ENCODE measurements at regions not wholly inside any gene's neighbourhood (a gene's known extent, or its start where the extent isn't known, plus 50 kb on each side); places are given as distances from the start of the nearest gene placed in this dataset.

DNA sequence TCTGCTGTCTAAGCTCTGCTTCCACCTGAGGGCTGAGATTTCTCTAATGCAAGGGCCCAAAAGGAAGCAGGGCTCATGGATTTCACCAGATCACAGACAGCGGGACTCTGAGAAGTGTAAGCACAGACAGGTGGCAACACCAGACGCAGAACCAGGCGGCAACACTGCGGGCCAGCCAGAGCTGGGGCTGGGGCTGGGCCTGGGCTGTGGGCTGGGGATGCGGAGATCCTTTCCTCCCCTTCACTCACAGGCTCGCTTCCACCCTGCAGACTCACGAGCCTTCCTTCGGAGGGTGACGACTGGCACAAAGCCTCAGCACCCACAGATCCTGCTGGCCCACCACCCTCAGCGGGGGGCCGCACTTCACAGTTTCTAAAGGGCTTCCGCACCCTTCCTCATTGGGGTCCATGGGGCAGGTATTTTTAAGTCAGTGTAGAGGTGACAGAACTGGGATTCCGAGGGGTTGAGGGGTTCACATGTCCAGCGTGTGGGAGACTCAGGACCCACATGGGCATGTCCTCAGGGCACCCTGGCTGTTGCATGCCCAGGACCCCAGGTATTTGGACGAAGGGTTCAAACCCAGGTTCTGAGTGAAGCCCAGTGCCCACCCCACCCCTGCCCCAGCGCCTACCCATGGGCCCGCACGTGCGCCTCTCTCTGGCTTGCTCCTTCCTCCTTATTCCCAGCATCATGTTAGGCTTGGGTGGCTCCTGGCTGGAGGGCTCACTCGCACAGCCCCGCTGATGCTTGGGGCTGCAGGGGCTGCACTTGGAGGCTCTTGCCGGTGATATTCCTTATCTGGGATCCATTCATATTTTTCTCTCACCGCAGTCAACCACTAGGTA, 137.3 kb upstream of the GPR12 start:
- Histone ChIP-seq H3K4me1 (ENCODE audit: control insufficient read depth in 1 of 2, insufficient read depth in 2 of 2, low read length in 2 of 2) (no peaks in the 10 kb centered on the region), H3K4me3 (replicated peaks in 1 of 3; ENCODE audit: low read depth in 2 of 3, low read length in 3 of 3) (no peak overlapping the region), H3K27me3 (ENCODE audit: control insufficient read depth in 2 of 2, insufficient read depth in 2 of 2, low read length in 2 of 2) (no peaks in the 10 kb centered on the region), H3K27ac (ENCODE audit: low read depth in 1 of 2, low read length in 2 of 2) (no peak overlapping the region), H2AFZ (ENCODE audit: insufficient read depth, low read depth, low read length, poor library complexity, severe bottlenecking) (no peak overlapping the region), H3K79me2 (ENCODE audit: insufficient read depth, low read length) (no peaks in the 10 kb centered on the region), H3K36me3 (replicated peaks in 1 of 2; ENCODE audit: control insufficient read depth in 1 of 2, insufficient read depth in 2 of 2, low read length in 2 of 2) (no peaks in the 10 kb centered on the region), H3K9ac (ENCODE audit: insufficient read depth, low read length, poor library complexity, severe bottlenecking) (no peak overlapping the region), H4K20me1 (ENCODE audit: insufficient read depth, low read length) (no peaks in the 10 kb centered on the region), H3K9me3 (replicated peaks in 1 of 2; ENCODE audit: control insufficient read depth in 1 of 2, insufficient read depth in 1 of 2, low read length in 2 of 2) (no peaks in the 10 kb centered on the region), H3K4me2 (replicated peaks; ENCODE audit: extremely low read depth, low read length, poor library complexity, severe bottlenecking) (no peak overlapping the region)
- Mint-ChIP-seq H3K4me1 (no peaks in the 10 kb centered on the region), H3K36me3 (no peaks in the 10 kb centered on the region), H3K4me3 (no peak overlapping the region), H3K27ac (no peak overlapping the region), H3K27me3 (ENCODE audit: low read depth in 3 of 3) (peaks cover 6 to 26% (median 23%) of the 10 kb centered on the region in 3 donors), H3K9me3 (peaks cover 0 to 3% (median 0%) of the 10 kb centered on the region in 7 donors)
- no peak for DNase-seq
- TF ChIP-seq, protein P1, sequence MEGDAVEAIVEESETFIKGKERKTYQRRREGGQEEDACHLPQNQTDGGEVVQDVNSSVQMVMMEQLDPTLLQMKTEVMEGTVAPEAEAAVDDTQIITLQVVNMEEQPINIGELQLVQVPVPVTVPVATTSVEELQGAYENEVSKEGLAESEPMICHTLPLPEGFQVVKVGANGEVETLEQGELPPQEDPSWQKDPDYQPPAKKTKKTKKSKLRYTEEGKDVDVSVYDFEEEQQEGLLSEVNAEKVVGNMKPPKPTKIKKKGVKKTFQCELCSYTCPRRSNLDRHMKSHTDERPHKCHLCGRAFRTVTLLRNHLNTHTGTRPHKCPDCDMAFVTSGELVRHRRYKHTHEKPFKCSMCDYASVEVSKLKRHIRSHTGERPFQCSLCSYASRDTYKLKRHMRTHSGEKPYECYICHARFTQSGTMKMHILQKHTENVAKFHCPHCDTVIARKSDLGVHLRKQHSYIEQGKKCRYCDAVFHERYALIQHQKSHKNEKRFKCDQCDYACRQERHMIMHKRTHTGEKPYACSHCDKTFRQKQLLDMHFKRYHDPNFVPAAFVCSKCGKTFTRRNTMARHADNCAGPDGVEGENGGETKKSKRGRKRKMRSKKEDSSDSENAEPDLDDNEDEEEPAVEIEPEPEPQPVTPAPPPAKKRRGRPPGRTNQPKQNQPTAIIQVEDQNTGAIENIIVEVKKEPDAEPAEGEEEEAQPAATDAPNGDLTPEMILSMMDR (IDR thresholded peaks at IDR 0.05): no peak
- intact Hi-C loops (cut with micrococcal nuclease): no loop called here
- 95% methylated on average over 13 of the region's 23 CpGs for WGBS (ENCODE audit: insufficient coverage)

DNA sequence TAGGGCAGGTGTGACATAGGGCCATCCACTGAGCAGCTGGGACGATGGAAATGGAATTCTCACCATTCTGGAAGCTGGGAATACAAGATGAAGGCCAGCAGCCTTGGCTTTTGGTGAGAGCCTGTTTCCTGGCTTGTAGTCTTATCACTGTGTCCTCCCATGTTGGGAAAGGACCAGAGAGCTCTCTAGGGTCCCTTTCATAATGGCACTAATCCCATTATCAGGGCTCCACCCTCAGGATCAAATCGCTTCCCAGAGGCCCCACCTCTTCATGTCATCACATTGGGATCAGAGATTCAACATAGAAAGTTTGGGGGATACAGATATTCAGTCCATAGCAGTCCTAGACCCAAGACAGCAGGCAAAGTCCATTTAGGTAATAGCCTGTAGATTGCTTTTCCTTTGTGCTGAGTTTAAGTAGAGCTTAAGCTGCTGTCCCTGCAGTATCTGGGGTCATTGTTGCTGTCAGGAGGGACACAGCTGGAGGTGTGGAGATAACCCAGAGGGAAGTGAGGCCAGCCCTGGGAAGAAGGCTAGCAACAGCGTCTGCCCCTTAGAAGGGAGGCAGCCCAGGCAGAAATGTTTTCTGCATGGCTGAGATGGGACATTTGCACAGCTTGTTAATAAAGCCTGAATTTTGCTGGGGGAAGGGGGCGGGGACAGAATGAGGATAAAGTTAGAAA, 136.5 kb upstream of the GPR12 start:
- Histone ChIP-seq H3K4me3 (replicated peaks in 1 of 3; ENCODE audit: low read depth in 2 of 3, low read length in 3 of 3) (no peak overlapping the region), H3K79me2 (ENCODE audit: insufficient read depth, low read length) (no peaks in the 10 kb centered on the region), H3K9me3 (replicated peaks in 1 of 2; ENCODE audit: control insufficient read depth in 1 of 2, insufficient read depth in 1 of 2, low read length in 2 of 2) (no peaks in the 10 kb centered on the region), H3K27me3 (ENCODE audit: control insufficient read depth in 2 of 2, insufficient read depth in 2 of 2, low read length in 2 of 2) (no peaks in the 10 kb centered on the region), H3K4me1 (ENCODE audit: control insufficient read depth in 1 of 2, insufficient read depth in 2 of 2, low read length in 2 of 2) (no peaks in the 10 kb centered on the region), H3K36me3 (replicated peaks in 1 of 2; ENCODE audit: control insufficient read depth in 1 of 2, insufficient read depth in 2 of 2, low read length in 2 of 2) (no peaks in the 10 kb centered on the region), H3K27ac (ENCODE audit: low read depth in 1 of 2, low read length in 2 of 2) (no peak overlapping the region), H2AFZ (ENCODE audit: insufficient read depth, low read depth, low read length, poor library complexity, severe bottlenecking) (no peak overlapping the region), H4K20me1 (ENCODE audit: insufficient read depth, low read length) (no peaks in the 10 kb centered on the region), H3K4me2 (replicated peaks; ENCODE audit: extremely low read depth, low read length, poor library complexity, severe bottlenecking) (no peak overlapping the region), H3K9ac (ENCODE audit: insufficient read depth, low read length, poor library complexity, severe bottlenecking) (no peak overlapping the region)
- H3K36me3 Mint-ChIP-seq: no peaks in the 10 kb centered on the region
- peaks cover 6 to 26% (median 23%) of the 10 kb centered on the region in 3 donors for H3K27me3 Mint-ChIP-seq (ENCODE audit: low read depth in 3 of 3)
- DNase-seq: no peak
- H3K4me3 Mint-ChIP-seq: no peak overlapping the region
- 56% methylated on average over 3 of the region's 4 CpGs for WGBS (ENCODE audit: insufficient coverage)
- H3K9me3 Mint-ChIP-seq: peaks cover 0 to 3% (median 0%) of the 10 kb centered on the region in 7 donors
- intact Hi-C loops (cut with micrococcal nuclease): no loop called here
- TF ChIP-seq, protein P1 (IDR thresholded peaks at IDR 0.05): no peak
- no peaks in the 10 kb centered on the region for H3K4me1 Mint-ChIP-seq
- no peak overlapping the region for H3K27ac Mint-ChIP-seq

All from CD14-positive monocyte (primary cell).